Adipocyte (in vitro differentiated cells): ENCODE measurements at regions not wholly inside any gene's neighbourhood (a gene's known extent, or its start where the extent isn't known, plus 50 kb on each side); places are given as distances from the start of the nearest gene placed in this dataset.

Source experiments
- DNase-seq: peaks from one replicate; pipeline ENCODE4 v3.0.0-alpha.2; 2015; ENCODE audit warnings: low read depth
- H3K27me3 ChIP-seq: replicated peaks from 2 replicates; pipeline ENCODE4 v1.7.0; 2013; ENCODE audit warnings: mild to moderate bottlenecking, low read length, moderate library complexity; ENCODE audit not compliant: control insufficient read depth, insufficient read depth
- H3K36me3 ChIP-seq: 2 replicates; pipeline ENCODE4 v1.7.0; 2013; ENCODE audit warnings: low read length, mild to moderate bottlenecking, moderate library complexity; ENCODE audit not compliant: control insufficient read depth, insufficient read depth, severe bottlenecking
- H3K4me1 ChIP-seq: 2 replicates; pipeline ENCODE4 v1.7.0; 2013; ENCODE audit warnings: mild to moderate bottlenecking, low read length, moderate library complexity; ENCODE audit not compliant: control insufficient read depth, insufficient read depth
- H3K4me3 ChIP-seq: 2 replicates; pipeline ENCODE4 v1.7.0; 2013; ENCODE audit warnings: mild to moderate bottlenecking, low read length, moderate library complexity
- H3K9ac ChIP-seq: 2 replicates; pipeline ENCODE4 v1.7.0; 2013; ENCODE audit warnings: mild to moderate bottlenecking, low read length, moderate library complexity
- H3K9me3 ChIP-seq: 2 replicates; pipeline ENCODE4 v1.7.0; 2013; ENCODE audit warnings: mild to moderate bottlenecking, low read length, moderate library complexity; ENCODE audit not compliant: control insufficient read depth

DNA sequence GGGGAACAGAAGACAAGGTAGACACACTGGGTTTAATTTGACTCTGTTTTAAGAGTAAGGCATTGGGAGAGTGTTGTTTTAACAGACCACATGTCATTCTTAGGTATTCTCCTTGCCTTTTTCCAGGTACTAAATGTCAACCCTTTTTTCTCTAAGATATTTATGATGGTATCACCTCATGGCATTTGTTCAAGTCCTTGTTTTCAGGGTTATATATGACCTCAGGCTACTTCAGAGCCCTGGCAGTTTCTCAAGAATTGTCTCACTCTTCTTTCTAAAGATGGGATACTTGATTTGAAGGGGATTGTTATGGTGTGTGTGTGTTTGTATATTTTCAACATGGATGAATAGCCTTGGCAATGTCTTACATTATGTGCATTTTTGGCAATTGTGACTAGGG lies 131.1 kb upstream of the ACTBL2 start:
- peak; percentile 4 for DNase-seq
- H3K4me3 ChIP-seq: no peak overlapping the region

DNA sequence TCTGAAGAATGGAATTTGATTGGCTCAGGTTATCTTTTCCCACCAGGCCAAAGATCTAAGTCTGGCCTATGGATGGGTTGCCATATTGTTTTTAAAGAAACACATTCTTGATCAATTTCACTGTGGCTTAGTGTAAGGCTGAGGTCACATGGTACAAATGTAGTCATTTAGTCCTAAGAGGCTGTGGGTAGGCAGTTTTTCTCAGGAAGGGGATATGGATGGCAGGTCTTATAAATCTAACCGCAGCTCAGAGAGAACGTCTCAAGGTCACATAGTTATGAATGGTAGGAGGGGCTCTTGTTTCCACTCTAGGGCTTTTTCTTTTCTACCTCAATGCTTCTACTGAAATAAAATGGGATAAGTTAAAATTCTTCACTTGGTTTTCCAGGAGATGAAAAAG lies 128.6 kb upstream of the ACTBL2 start:
- H3K27me3 ChIP-seq: no peaks in the 10 kb centered on the region
- no peaks in the 10 kb centered on the region for H3K36me3 ChIP-seq
- H3K4me1 ChIP-seq: no peaks in the 10 kb centered on the region
- no peak overlapping the region for H3K9ac ChIP-seq
- no peak overlapping the region for H3K4me3 ChIP-seq
- peaks cover 10% of the 10 kb centered on the region for H3K9me3 ChIP-seq
- DNase-seq: no peak

More for the DNA sequence above, 131.1 kb upstream of the ACTBL2 start:
- H3K9me3 ChIP-seq: peaks cover under 1% of the 10 kb centered on the region
- no peak overlapping the region for H3K9ac ChIP-seq
- no peaks in the 10 kb centered on the region for H3K4me1 ChIP-seq
- no peaks in the 10 kb centered on the region for H3K27me3 ChIP-seq
- no peaks in the 10 kb centered on the region for H3K36me3 ChIP-seq

DNA sequence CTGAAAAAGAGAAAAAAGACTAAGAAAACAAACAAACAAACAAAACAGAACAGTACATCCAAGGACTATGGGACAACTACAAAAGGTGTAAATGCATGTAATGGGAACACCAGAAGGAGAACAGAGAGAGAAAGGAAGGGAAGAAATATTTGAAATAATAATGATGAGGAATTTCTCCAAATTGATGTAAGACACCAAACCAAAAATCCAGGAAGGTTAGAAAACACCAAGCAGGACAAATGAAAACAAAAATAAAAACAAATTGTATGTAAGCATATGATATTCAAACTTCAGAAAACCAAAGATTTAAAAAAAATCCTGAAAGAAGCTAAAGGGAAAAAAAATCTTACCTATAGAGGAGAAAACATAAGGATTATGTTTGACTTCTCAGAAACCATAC lies 125.9 kb upstream of the ACTBL2 start:
- H3K4me1 ChIP-seq: no peaks in the 10 kb centered on the region
- no peak overlapping the region for H3K4me3 ChIP-seq
- no peaks in the 10 kb centered on the region for H3K36me3 ChIP-seq
- peaks cover 10% of the 10 kb centered on the region for H3K9me3 ChIP-seq
- H3K9ac ChIP-seq: no peak overlapping the region
- no peak for DNase-seq
- peaks cover 3% of the 10 kb centered on the region for H3K27me3 ChIP-seq

DNA sequence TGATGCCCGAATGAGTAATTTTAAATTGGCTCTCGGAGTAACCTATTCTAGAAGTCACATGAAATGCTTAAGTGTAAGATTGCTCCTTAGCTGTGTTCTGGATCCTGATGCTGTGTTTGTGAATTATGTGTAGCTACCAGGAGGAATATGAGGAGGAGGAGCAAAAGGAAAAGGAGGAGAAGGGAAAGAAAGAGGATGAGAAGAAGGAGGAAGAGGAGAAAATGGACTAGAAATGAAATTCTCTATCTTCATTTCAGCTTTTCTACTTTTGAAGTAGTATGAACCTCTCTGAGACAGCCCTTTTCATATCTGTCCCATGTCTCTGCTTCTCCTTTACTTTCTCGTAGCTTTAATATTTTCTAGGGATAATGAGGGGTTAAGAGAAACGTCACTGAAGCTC lies 119.4 kb upstream of the ACTBL2 start:
- DNase-seq: no peak
- no peak overlapping the region for H3K9ac ChIP-seq
- no peaks in the 10 kb centered on the region for H3K9me3 ChIP-seq
- no peaks in the 10 kb centered on the region for H3K4me1 ChIP-seq
- peaks cover 4% of the 10 kb centered on the region for H3K27me3 ChIP-seq
- H3K4me3 ChIP-seq: no peak overlapping the region
- H3K36me3 ChIP-seq: no peaks in the 10 kb centered on the region

DNA sequence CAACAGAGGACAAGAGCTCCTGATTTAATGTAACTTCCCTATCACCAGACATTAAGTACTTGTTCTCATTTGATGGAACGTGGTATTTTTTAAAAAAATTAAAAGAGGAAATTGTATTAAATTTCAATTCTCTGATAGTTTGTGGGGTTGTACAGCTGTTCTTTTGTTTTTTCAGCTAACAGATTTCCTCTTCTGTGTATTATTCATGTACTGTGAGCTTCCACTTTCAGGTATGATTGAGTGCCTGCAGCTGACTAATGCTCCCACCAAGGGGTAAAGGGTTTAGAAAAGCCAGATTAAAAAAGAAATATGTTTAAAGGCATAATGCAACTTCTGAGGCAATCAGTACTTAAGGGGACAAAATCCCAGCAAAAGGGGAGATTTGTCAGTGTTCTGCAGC lies 117.7 kb upstream of the ACTBL2 start:
- Histone ChIP-seq H3K4me1 (no peaks in the 10 kb centered on the region), H3K9me3 (no peaks in the 10 kb centered on the region), H3K27me3 (peaks cover 4% of the 10 kb centered on the region), H3K36me3 (no peaks in the 10 kb centered on the region), H3K9ac (no peak overlapping the region), H3K4me3 (no peak overlapping the region)
- no peak for DNase-seq

DNA sequence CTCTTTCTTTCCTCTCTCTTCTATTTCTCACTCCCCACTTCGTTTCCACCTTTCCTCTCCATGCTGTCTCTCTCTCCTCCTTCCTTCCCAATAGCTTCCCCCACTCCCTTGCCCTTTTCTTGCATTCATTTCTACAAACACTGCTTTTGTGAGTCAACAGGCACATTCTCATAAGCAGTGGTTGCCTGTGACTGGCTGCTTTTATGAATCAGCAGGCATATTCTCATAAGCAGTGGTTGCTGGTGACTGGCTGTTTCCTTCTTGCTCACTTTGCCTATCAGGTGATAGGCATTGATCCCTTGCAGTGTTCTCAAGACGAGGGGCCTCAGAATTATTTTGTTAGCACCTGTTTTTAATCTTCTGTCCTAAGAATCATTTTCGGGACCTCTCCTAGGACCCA lies 116.1 kb upstream of the ACTBL2 start:
- no peaks in the 10 kb centered on the region for H3K36me3 ChIP-seq
- no peak overlapping the region for H3K4me3 ChIP-seq
- no peak overlapping the region for H3K9ac ChIP-seq
- no peaks in the 10 kb centered on the region for H3K9me3 ChIP-seq
- peak; percentile 53 for DNase-seq
- H3K4me1 ChIP-seq: no peaks in the 10 kb centered on the region
- peaks cover 3% of the 10 kb centered on the region for H3K27me3 ChIP-seq

DNA sequence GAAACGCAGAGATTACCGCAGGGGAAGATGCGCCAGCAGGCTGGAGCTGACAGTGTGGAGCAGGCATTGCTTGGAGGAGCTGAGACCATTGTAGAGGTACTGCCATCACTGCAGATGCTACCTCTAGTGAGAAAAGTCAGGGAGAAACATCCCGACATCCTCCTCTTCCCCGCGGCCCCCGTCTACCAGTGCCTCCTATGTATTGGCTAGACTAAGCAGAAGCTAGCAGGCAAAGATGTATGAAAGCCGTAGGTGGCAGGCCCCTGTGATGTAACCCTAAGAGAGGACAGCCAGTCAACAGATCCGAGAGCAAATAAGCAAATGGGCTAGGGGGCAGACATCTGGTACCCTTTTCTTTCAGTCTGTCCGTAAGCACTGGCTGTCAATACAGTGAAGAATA lies 115.5 kb upstream of the ACTBL2 start:
- no peak for DNase-seq
- Histone ChIP-seq H3K4me1 (no peaks in the 10 kb centered on the region), H3K9me3 (no peaks in the 10 kb centered on the region), H3K27me3 (no peaks in the 10 kb centered on the region), H3K9ac (no peak overlapping the region), H3K4me3 (no peak overlapping the region), H3K36me3 (no peaks in the 10 kb centered on the region)

DNA sequence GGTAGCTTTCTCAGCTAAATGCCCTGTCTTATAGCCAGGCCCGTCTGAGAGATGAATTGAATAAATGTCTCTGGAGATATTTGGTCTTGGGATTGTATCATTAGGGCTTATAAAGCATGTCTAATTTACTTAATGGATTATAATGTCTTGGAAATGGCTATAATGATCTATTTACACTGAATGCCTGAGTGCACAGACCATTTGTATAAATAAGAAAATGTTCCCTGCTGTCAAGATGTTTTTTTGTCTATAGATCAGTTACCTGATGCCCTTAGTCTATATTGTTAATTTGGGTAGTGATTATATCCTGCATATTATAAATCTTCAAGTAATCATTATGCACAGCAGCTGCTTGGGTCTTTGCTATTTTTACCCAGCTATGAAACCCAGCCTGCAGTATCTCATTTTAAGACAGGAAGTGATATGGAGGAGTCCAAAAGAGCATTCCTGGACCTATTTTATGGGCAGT lies 112.9 kb upstream of the ACTBL2 start:
- Histone ChIP-seq H3K4me3 (no peak overlapping the region), H3K9ac (no peak overlapping the region), H3K4me1 (no peaks in the 10 kb centered on the region), H3K9me3 (no peaks in the 10 kb centered on the region), H3K36me3 (no peaks in the 10 kb centered on the region), H3K27me3 (no peaks in the 10 kb centered on the region)
- no peak for DNase-seq

DNA sequence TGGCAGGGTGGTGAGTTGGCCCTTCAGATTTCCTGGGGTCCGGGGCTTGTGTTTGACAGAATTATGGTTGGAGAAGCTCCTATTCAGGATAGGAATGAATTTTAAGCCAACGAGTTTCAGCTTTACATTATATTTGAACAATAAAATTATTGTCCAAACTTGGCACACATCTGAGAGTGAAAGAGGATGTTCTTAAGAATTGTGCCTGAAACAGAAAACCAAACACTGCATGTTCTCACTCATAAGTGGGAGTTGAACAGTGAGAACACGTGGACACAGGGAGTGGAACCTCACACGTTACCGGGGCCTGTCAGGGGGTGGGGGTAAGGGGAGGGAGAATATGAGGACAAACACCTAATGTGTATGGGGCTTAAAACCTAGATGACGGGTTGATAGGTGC lies 111.8 kb upstream of the ACTBL2 start:
- H3K4me1 ChIP-seq: no peaks in the 10 kb centered on the region
- no peak overlapping the region for H3K9ac ChIP-seq
- no peaks in the 10 kb centered on the region for H3K36me3 ChIP-seq
- no peak for DNase-seq
- no peak overlapping the region for H3K4me3 ChIP-seq
- H3K9me3 ChIP-seq: no peaks in the 10 kb centered on the region
- no peaks in the 10 kb centered on the region for H3K27me3 ChIP-seq

DNA sequence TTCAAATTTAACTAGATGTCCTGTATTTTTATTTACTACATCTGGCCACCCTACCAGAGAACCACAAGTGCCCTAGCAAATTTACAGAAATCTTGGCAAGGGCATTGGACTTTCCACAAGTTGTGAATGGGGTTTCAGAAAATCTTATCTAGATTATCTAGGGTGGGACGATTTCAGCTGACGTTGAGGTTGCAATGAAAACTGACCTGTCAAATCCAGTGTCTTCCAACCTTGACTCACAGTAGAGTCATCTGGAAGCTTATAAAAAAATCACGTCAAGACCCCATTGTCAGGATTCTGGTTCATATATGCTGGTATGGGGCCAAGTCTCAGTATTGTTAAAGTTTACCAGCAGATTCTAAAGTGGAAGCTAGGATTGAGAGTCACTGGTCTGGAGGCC lies 109.6 kb upstream of the ACTBL2 start:
- no peak for DNase-seq
- no peak overlapping the region for H3K4me3 ChIP-seq
- no peaks in the 10 kb centered on the region for H3K4me1 ChIP-seq
- no peaks in the 10 kb centered on the region for H3K27me3 ChIP-seq
- no peak overlapping the region for H3K9ac ChIP-seq
- H3K9me3 ChIP-seq: no peaks in the 10 kb centered on the region
- no peaks in the 10 kb centered on the region for H3K36me3 ChIP-seq

DNA sequence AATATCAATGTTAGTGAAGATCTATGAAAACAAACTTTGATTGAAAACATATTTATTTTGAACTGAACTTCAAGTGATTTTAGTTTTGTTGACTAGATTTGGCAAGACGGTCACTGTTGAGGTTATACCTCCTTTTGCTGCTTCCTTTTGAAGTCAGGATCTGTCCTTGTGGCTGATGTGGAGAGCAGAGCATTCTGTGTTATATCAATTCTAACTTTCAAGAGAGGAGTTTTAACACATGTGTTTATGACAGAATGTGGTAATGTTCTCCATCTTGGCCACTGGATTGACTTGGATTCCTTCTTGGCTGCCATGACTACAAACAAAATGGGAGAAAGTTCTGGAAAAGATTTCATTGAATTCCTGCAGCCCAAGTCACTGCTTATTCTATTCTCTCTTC lies 104.0 kb upstream of the ACTBL2 start:
- Histone ChIP-seq H3K4me3 (no peak overlapping the region), H3K36me3 (no peaks in the 10 kb centered on the region), H3K4me1 (peaks cover 6% of the 10 kb centered on the region), H3K9me3 (no peaks in the 10 kb centered on the region), H3K9ac (no peak overlapping the region), H3K27me3 (no peaks in the 10 kb centered on the region)
- no peak for DNase-seq

DNA sequence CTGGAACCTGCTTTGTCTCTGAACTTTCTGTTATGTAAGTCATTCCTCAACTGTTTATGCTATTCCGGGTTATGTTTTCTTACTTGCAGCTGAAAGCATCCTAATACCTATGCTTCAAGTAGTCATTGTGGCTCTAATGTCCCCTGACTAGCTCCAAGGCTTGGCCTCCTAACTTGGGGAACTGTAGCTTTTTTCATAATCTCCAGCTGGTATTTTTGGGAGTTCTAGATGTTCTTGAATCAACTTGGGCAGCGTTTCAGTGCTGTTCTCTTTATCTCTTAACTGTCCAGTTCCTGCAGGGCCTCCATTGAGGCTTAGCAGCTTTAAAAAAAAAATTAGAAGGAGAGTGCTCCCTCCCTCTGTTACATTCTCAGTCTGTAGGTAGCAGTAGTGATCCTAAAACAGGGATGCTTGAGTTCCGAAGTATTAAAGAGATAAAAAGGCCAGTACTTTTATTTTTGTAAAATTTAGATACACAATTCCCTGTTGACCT lies 100.0 kb upstream of the ACTBL2 start:
- Histone ChIP-seq H3K4me3 (no peak overlapping the region), H3K9me3 (peaks cover 5% of the 10 kb centered on the region), H3K4me1 (peaks cover 18% of the 10 kb centered on the region), H3K36me3 (no peaks in the 10 kb centered on the region), H3K9ac (no peak overlapping the region), H3K27me3 (no peaks in the 10 kb centered on the region)
- no peak for DNase-seq
